GM19467 (cell line): ENCODE measurements at regions not wholly inside any gene's neighbourhood (a gene's known extent, or its start where the extent isn't known, plus 50 kb on each side); places are given as distances from the start of the nearest gene placed in this dataset.

Experiments used
- ATAC-seq: cut with Tn5 transposase; IDR thresholded peaks from one replicate; pipeline ENCODE4 v1.9.1; 2021; ENCODE audit warnings: mild to moderate bottlenecking, moderate library complexity; ENCODE audit not compliant: unreplicated experiment

GRCh38 chr6:92545861-92546260 lies 873.5 kb downstream of the EPHA7 start:
- ATAC-seq: no peak

GRCh38 chr6:92541448-92542060 lies 877.8 kb downstream of the EPHA7 start:
- no peak for ATAC-seq

- no peak for ATAC-seq
These were observed 880.4 kb downstream of the EPHA7 start for GRCh38 chr6:92538926-92539325.

GRCh38 chr6:92538275-92538674 lies 881.1 kb downstream of the EPHA7 start:
- ATAC-seq: no peak

- ATAC-seq: no peak
These were observed 885.2 kb downstream of the EPHA7 start for GRCh38 chr6:92534109-92534508.

- no peak for ATAC-seq
These were observed 896.8 kb downstream of the EPHA7 start for GRCh38 chr6:92522589-92522988.

DNA sequence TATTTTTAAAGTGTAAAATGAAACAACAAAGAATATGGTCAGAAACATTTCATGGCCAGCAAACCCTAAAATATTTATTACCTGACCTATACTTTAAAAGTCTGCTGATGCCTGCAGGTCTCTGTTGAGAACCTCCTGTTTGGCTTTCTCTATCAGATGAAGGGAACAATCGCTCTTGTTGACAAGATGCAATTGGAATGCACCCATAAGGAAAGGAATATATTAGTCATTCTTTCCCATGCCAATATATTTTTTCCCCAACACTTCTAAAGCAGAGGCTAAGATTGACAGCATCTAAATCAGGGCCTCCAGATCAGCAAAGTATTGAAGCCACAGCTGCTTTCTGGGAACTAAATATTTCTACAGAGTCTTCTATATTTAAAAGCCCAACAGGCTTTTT lies 897.8 kb downstream of the EPHA7 start:
- no peak for ATAC-seq

- ATAC-seq: no peak
These were observed 909.2 kb downstream of the EPHA7 start for GRCh38 chr6:92510137-92510536.

GRCh38 chr6:92507552-92507951 lies 911.8 kb downstream of the EPHA7 start:
- no peak for ATAC-seq

DNA sequence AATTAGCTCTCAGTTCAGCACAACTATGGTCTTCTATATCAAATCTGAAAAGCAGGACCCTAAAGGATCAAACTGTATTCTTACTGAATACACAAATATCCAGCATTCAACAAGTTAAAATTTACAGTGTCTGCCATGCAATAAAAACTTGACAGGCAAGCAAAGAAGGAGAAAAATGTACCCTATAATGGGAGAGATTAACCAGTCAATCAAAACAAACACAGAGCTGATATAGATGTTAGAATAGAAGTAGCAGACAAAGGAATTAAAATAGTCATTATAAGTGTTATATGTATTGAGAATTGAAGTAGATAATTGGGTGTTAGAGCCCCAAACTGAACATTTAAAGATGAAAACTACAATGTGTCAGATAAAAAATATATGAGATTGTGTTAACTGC lies 914.9 kb downstream of the EPHA7 start:
- ATAC-seq: no peak

DNA sequence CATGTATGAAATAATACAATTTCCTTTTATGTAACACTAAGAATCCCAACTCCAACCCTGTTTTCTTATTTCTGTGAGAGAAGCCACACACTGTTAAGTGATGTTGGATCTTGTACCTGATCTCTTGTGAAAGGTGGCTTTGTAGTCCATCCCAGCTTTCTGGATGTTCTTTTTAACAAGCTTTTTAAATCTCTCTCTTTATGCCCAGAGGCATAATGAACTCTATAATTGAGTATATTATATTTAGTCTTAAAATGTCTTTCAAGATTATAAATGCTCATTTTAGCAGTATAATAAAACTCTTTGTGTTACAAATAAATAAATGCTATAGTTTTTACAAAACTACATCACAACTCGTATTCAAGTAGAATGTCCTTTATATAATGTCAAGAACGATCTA lies 922.1 kb downstream of the EPHA7 start:
- ATAC-seq: no peak

- no peak for ATAC-seq
These were observed 922.8 kb downstream of the EPHA7 start for GRCh38 chr6:92496527-92496926.

DNA sequence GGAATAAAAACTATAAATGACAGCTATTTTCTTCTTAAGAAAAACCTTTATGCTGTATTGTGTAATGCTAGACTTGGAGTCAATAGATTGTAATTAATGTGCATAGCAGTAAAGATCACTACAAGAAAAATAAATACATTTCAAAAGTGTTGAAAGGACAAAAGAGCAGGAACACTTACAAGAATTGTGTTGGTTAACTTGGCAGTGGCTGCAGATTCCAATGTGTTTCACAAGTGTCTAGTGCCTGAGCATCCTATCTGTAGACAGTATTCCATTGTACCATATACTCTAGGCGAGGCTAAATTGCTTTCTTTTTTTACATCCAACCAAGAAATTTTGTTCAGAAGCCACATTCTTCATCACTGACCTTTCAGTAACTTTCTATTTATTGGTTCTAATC lies 924.1 kb downstream of the EPHA7 start:
- no peak for ATAC-seq

- no peak for ATAC-seq
These were observed 933.9 kb downstream of the EPHA7 start for GRCh38 chr6:92485487-92485886.

GRCh38 chr6:92479831-92480230 lies 939.5 kb downstream of the EPHA7 start:
- ATAC-seq: no peak

DNA sequence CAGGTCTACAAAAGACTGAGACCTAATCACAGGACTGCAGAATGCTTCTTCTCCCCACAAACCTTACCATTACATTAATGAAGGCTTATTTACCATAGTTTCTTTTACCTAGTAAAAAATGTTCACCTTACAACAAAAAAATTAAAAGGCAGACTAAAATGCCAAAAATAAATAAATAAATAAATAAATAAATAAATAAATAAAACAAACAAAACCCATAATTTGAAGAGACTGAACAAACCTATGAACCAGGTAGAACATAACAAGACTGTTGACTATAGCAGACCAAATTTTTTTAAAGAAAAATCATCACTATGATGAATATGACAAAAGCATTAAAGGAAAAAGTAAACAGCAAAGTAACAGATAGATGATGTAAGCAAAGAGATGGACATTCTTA lies 946.3 kb downstream of the EPHA7 start:
- no peak for ATAC-seq

GRCh38 chr6:92469186-92469828 lies 950.1 kb downstream of the EPHA7 start:
- no peak for ATAC-seq

GRCh38 chr6:92468066-92468465 lies 951.3 kb downstream of the EPHA7 start:
- ATAC-seq: no peak

DNA sequence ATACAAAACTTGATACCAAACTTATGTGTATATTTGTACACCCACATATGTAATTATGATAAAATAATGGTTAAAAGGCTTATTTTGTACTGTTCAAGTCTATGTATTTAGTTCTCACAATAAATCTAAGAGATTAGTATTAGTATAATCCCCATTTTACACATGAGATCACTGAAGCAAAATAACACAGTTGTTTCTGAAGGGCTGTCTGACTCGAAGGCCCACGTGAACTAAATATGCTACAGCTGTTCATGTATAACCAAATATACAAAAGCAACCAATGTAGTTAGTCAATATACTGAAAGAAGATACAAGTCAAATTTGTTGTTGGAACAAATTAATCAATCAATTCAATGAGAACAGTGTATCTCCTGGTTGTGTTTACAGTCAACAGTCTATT lies 959.2 kb downstream of the EPHA7 start:
- no peak for ATAC-seq

- ATAC-seq: no peak
These were observed 959.8 kb downstream of the EPHA7 start for GRCh38 chr6:92459606-92460005.

GRCh38 chr6:92446052-92446451 lies 973.3 kb downstream of the EPHA7 start:
- ATAC-seq: no peak

GRCh38 chr6:92433911-92434310 lies 985.4 kb downstream of the EPHA7 start:
- no peak for ATAC-seq

- ATAC-seq: no peak
These were observed 987.9 kb downstream of the EPHA7 start for GRCh38 chr6:92431502-92431901.
